Epithelial cell of proximal tubule (primary cell): ENCODE measurements at regions not wholly inside any gene's neighbourhood (a gene's known extent, or its start where the extent isn't known, plus 50 kb on each side); places are given as distances from the start of the nearest gene placed in this dataset.

ENCODE experiments used
- DNase-seq: peaks from one replicate; pipeline ENCODE4 v3.0.0-alpha.2; 2011; ENCODE audit warnings: low read depth
- H3K4me3 ChIP-seq: 2 replicates; pipeline ENCODE4 v1.5.1; 2011; ENCODE audit warnings: low read depth, mild to moderate bottlenecking, low read length
- CTCF ChIP-seq: conservative IDR thresholded peaks from 2 replicates; pipeline ENCODE4 v1.5.1; 2012; ENCODE audit warnings: low read depth, mild to moderate bottlenecking, low read length

GRCh38 chr13:72217142-72217541, 350.1 kb upstream of the DACH1 start:
- no peak overlapping the region for H3K4me3 ChIP-seq
- TF ChIP-seq CTCF, result no peak
- DNase-seq, result no peak

- TF ChIP-seq CTCF, result no peak
- H3K4me3 ChIP-seq, result no peak overlapping the region
- no peak for DNase-seq
Observed at GRCh38 chr13:72208112-72208645, 341.2 kb upstream of the DACH1 start.

GRCh38 chr13:72205773-72206172, 338.8 kb upstream of the DACH1 start:
- no peak overlapping the region for H3K4me3 ChIP-seq
- TF ChIP-seq CTCF, result no peak
- no peak for DNase-seq

GRCh38 chr13:72204291-72204690, 337.3 kb upstream of the DACH1 start:
- no peak overlapping the region for H3K4me3 ChIP-seq
- no peak for TF ChIP-seq CTCF
- DNase-seq, result no peak

- no peak for TF ChIP-seq CTCF
- no peak for DNase-seq
- no peak overlapping the region for H3K4me3 ChIP-seq
Observed at GRCh38 chr13:72201726-72202125, 334.7 kb upstream of the DACH1 start.

- DNase-seq, result no peak
- no peak overlapping the region for H3K4me3 ChIP-seq
- TF ChIP-seq CTCF, result no peak
Observed at GRCh38 chr13:72199640-72200039, 332.6 kb upstream of the DACH1 start.

GRCh38 chr13:72198967-72199560, 332.1 kb upstream of the DACH1 start:
- H3K4me3 ChIP-seq, result no peak overlapping the region
- no peak for TF ChIP-seq CTCF
- DNase-seq, result no peak
